ENCODE measurements at regions not wholly inside any gene's neighbourhood (a gene's known extent, or its start where the extent isn't known, plus 50 kb on each side); places are given as distances from the start of the nearest gene placed in this dataset.

DNA sequence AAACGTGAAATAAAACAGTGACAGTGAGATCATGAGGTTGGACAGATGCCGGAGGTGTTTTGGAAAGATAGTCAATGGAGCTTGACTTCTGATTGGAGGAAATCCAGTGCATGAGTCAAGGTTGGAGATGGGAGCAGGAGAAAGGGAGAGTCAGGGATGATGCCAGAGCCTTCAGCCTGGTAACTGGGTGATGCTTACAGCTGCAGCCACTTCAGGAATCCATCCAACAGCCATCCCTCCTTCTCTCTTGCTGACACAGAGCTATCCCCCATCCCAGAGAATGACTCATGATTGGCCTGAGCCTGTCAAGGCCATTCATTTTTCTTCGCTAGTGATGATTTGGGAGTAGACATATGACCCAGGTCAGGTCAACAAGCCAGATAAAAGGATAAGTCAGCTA lies 112.8 kb downstream of the SAMD5 start:
- H3K4me3 ChIP-seq (ENCODE audit: low read depth, low read length): no peak overlapping the region
- H3K27me3 ChIP-seq: no peaks in the 10 kb centered on the region
- no peak for DNase-seq
- TF ChIP-seq, protein P1, sequence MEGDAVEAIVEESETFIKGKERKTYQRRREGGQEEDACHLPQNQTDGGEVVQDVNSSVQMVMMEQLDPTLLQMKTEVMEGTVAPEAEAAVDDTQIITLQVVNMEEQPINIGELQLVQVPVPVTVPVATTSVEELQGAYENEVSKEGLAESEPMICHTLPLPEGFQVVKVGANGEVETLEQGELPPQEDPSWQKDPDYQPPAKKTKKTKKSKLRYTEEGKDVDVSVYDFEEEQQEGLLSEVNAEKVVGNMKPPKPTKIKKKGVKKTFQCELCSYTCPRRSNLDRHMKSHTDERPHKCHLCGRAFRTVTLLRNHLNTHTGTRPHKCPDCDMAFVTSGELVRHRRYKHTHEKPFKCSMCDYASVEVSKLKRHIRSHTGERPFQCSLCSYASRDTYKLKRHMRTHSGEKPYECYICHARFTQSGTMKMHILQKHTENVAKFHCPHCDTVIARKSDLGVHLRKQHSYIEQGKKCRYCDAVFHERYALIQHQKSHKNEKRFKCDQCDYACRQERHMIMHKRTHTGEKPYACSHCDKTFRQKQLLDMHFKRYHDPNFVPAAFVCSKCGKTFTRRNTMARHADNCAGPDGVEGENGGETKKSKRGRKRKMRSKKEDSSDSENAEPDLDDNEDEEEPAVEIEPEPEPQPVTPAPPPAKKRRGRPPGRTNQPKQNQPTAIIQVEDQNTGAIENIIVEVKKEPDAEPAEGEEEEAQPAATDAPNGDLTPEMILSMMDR (IDR thresholded peaks at IDR 0.05; ENCODE audit: low read depth, low read length): no peak
- H3K36me3 ChIP-seq: no peaks in the 10 kb centered on the region
- no peaks in the 10 kb centered on the region; the same call in 1 of the 2 replicates for H3K9me3 ChIP-seq
- H3K4me1 ChIP-seq: no peaks in the 10 kb centered on the region

DNA sequence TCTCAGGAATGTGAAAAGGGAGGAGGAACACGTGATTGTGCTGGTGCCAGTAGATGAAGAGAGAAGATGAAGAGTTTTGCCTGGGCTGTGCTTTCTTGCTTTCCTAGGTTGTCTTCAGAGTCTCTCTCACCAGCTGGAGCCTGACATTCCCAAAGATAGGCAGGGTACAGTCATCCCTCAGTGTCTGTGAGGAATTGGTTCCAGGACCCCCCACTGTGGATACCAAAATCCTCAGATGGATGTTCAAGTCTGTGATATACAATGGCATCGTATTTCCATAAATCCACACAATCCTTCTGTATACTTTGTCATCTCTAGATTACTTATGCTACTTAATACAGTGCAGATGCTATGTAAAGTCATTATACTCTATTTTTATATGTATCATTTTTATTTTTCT lies 113.5 kb downstream of the SAMD5 start:
- Histone ChIP-seq H3K4me3 (ENCODE audit: low read depth, low read length) (no peak overlapping the region), H3K4me1 (no peaks in the 10 kb centered on the region), H3K9me3 (no peaks in the 10 kb centered on the region; the same call in 1 of the 2 replicates), H3K27me3 (no peaks in the 10 kb centered on the region), H3K36me3 (no peaks in the 10 kb centered on the region)
- TF ChIP-seq, protein P1 (IDR thresholded peaks at IDR 0.05; ENCODE audit: low read depth, low read length): no peak
- no peak for DNase-seq

DNA sequence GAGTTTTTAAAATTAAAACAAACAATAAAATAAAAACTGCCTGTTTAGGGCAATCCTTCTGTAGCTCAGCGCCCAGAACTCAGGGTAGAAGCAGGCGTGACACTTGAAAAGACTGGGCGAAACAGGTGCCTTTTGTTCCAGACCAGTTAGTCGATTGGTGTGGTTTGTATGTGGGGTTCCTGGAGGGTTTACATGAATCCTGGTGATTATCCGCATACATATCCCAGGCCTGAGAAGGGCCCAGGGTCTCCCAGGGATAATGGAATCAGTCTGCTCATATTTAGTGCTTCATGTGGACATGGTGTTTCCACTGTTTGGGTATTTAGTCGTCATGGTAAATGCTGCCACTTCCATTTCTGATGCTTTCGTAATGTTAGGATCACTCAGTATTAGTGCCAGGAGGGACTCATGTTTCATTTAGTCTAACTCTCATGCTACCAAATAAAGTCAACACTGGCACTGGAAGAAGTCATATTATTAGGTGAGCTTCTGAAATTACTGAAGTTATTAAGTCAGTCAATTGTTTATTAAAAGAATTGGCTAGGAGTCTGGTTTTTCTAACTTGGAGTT lies 116.5 kb downstream of the SAMD5 start:
- no peaks in the 10 kb centered on the region for H3K27me3 ChIP-seq
- no peaks in the 10 kb centered on the region; the same call in 1 of the 2 replicates for H3K9me3 ChIP-seq
- TF ChIP-seq, protein P1 (IDR thresholded peaks at IDR 0.05; ENCODE audit: low read depth, low read length): no peak
- H3K4me3 ChIP-seq (ENCODE audit: low read depth, low read length): no peak overlapping the region
- H3K36me3 ChIP-seq: no peaks in the 10 kb centered on the region
- H3K4me1 ChIP-seq: no peaks in the 10 kb centered on the region
- DNase-seq: no peak

DNA sequence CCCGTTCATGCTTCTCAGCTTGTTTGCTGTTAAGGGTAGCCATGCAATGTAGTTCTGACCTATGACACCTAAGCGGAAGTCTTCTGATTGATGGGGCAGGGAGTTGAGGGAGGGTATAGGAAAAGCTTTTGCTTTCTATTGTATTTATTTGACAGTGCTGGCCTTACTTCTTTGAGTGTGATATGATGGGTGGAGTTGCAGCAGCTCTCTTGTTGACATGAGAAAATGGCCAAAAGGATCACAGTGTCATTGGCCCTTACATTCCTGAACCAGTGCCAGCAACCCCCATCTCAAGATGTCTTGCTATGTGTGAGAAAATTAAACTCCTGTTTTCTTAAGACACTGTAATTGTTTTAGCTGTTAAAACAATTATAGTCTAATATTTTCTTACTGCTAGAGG lies 117.5 kb downstream of the SAMD5 start:
- no peaks in the 10 kb centered on the region for H3K27me3 ChIP-seq
- no peak for DNase-seq
- no peaks in the 10 kb centered on the region for H3K36me3 ChIP-seq
- no peak overlapping the region for H3K4me3 ChIP-seq (ENCODE audit: low read depth, low read length)
- no peaks in the 10 kb centered on the region for H3K4me1 ChIP-seq
- TF ChIP-seq, protein P1 (IDR thresholded peaks at IDR 0.05; ENCODE audit: low read depth, low read length): no peak
- no peaks in the 10 kb centered on the region for H3K9me3 ChIP-seq

DNA sequence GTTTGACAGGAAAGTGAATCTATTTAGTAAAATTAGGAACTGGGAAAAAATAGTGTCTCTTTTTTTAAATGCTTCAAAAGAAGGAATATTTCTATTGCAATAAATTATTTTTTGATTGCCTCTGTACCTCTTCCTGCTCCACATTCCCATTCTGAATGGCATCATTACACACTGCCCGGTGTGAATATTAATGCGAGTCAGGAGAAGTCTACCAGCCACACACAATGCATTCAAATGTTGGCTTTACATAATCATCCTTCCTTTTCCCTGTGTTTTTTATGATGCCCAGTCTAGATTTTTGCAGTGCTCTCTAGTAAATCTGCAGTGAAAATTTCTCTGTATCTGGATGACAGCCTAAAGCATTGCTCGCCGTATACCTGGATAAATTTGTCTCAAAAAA lies 118.9 kb downstream of the SAMD5 start:
- Histone ChIP-seq H3K4me3 (ENCODE audit: low read depth, low read length) (no peak overlapping the region), H3K27me3 (no peaks in the 10 kb centered on the region), H3K4me1 (no peaks in the 10 kb centered on the region), H3K36me3 (no peaks in the 10 kb centered on the region), H3K9me3 (no peaks in the 10 kb centered on the region)
- TF ChIP-seq, protein P1 (IDR thresholded peaks at IDR 0.05; ENCODE audit: low read depth, low read length): no peak
- DNase-seq: no peak

DNA sequence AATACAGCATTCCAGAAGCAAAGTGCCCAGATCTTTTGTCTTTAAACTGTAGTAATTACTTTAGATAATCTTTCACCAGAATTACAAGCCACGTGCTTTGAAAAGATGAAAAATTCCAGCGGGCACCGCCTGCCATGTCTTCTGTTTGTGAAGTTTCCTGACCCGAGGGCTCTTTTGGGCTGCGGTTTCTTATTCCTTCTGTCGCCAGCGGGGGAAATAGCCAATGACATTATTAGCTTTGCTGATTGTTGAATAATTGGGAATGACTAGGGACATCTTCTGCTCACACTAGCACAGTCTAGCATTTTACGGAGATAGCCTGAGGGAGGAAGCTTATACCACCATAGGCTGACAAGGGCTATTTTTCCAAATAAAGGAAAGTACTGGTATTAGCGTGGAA lies 124.7 kb downstream of the SAMD5 start:
- no peak for DNase-seq
- Histone ChIP-seq H3K4me1 (no peaks in the 10 kb centered on the region), H3K4me3 (ENCODE audit: low read depth, low read length) (no peak overlapping the region), H3K9me3 (no peaks in the 10 kb centered on the region), H3K36me3 (no peaks in the 10 kb centered on the region), H3K27me3 (no peaks in the 10 kb centered on the region)
- TF ChIP-seq, protein P1 (IDR thresholded peaks at IDR 0.05; ENCODE audit: low read depth, low read length): no peak

Measured in BE2C (cell line).